ENCODE measurements at regions not wholly inside any gene's neighbourhood (a gene's known extent, or its start where the extent isn't known, plus 50 kb on each side); places are given as distances from the start of the nearest gene placed in this dataset.

GRCh38 chr6:105787747-105788146 lies 298.4 kb upstream of the PRDM1 start:
- intact Hi-C loops (cut with DNase I), result no loop called here
- ATAC-seq (no peak), DNase-seq (no peak)
- TF ChIP-seq, protein P1, sequence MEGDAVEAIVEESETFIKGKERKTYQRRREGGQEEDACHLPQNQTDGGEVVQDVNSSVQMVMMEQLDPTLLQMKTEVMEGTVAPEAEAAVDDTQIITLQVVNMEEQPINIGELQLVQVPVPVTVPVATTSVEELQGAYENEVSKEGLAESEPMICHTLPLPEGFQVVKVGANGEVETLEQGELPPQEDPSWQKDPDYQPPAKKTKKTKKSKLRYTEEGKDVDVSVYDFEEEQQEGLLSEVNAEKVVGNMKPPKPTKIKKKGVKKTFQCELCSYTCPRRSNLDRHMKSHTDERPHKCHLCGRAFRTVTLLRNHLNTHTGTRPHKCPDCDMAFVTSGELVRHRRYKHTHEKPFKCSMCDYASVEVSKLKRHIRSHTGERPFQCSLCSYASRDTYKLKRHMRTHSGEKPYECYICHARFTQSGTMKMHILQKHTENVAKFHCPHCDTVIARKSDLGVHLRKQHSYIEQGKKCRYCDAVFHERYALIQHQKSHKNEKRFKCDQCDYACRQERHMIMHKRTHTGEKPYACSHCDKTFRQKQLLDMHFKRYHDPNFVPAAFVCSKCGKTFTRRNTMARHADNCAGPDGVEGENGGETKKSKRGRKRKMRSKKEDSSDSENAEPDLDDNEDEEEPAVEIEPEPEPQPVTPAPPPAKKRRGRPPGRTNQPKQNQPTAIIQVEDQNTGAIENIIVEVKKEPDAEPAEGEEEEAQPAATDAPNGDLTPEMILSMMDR (IDR thresholded peaks at IDR 0.05), result no peak
- Histone ChIP-seq H3K9me3 (no peaks in the 10 kb centered on the region), H3K4me1 (no peaks in the 10 kb centered on the region), H3K27me3 (ENCODE audit: insufficient read depth in 3 of 3, low read length in 2 of 3) (no peaks in the 10 kb centered on the region), H3K4me3 (no peak overlapping the region), H3K27ac (no peak overlapping the region), H3K36me3 (ENCODE audit: insufficient read depth in 1 of 2, low read depth in 1 of 2) (no peaks in the 10 kb centered on the region)
- WGBS, 3 donors, result 91 to 98% (median 95%) methylated on average over 5 of the region's 5 CpGs

- no peak overlapping the region for H3K27ac ChIP-seq
- ATAC-seq (no peak), DNase-seq (no peak)
- H3K36me3 ChIP-seq (ENCODE audit: insufficient read depth in 1 of 2, low read depth in 1 of 2), result no peaks in the 10 kb centered on the region
- TF ChIP-seq, protein P1 (IDR thresholded peaks at IDR 0.05), result no peak
- no peaks in the 10 kb centered on the region for H3K4me1 ChIP-seq
- 94 to 97% (median 95%) methylated on average over 10 of the region's 10 CpGs for WGBS, 3 donors
- no peak overlapping the region for H3K4me3 ChIP-seq
- intact Hi-C loops (cut with DNase I), result no loop called here
- no peaks in the 10 kb centered on the region for H3K9me3 ChIP-seq
- no peaks in the 10 kb centered on the region for H3K27me3 ChIP-seq (ENCODE audit: insufficient read depth in 3 of 3, low read length in 2 of 3)
These were observed 299.1 kb upstream of the PRDM1 start for GRCh38 chr6:105786890-105787655.

DNA sequence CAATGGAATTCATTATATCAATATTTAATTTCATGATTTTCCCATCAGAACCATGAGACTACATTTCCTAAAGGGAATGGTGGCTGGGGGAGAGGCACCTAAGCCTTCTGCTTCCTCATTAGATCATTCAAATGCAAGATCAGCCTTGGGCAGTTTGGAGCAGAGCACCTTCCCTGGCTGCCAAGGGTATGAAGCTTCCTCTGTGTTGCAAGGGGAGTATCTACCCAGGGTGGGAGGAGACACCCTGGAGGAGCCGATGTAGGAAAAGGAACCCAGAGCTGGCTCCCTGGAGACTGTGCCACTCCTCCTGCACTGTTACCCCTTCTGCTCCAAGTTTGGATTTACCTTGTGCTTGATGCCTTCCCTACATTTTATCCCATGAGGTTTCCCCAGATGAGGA lies 299.7 kb upstream of the PRDM1 start:
- TF ChIP-seq, protein P1 (IDR thresholded peaks at IDR 0.05), result no peak
- no peak overlapping the region for H3K4me3 ChIP-seq
- H3K36me3 ChIP-seq (ENCODE audit: insufficient read depth in 1 of 2, low read depth in 1 of 2), result no peaks in the 10 kb centered on the region
- H3K27me3 ChIP-seq (ENCODE audit: insufficient read depth in 3 of 3, low read length in 2 of 3), result no peaks in the 10 kb centered on the region
- ATAC-seq (no peak), DNase-seq (no peak)
- H3K9me3 ChIP-seq, result no peaks in the 10 kb centered on the region
- intact Hi-C loops (cut with DNase I), result no loop called here
- WGBS, 3 donors, result 75 to 92% (median 76%) methylated on average over 1 of the region's 1 CpG
- no peaks in the 10 kb centered on the region for H3K4me1 ChIP-seq
- H3K27ac ChIP-seq, result no peak overlapping the region

- H3K27ac ChIP-seq, result no peak overlapping the region
- intact Hi-C loops (cut with DNase I), result no loop called here
- no peaks in the 10 kb centered on the region for H3K9me3 ChIP-seq
- ATAC-seq, result no peak
- H3K36me3 ChIP-seq (ENCODE audit: insufficient read depth in 1 of 2, low read depth in 1 of 2), result no peaks in the 10 kb centered on the region
- TF ChIP-seq, protein P1 (IDR thresholded peaks at IDR 0.05), result no peak
- H3K4me1 ChIP-seq, result no peaks in the 10 kb centered on the region
- 73 to 78% (median 75%) methylated on average over 6 of the region's 6 CpGs for WGBS, 3 donors
- no peaks in the 10 kb centered on the region for H3K27me3 ChIP-seq (ENCODE audit: insufficient read depth in 3 of 3, low read length in 2 of 3)
- no peak overlapping the region for H3K4me3 ChIP-seq
- DNase-seq, result no peak
These were observed 300.9 kb upstream of the PRDM1 start for GRCh38 chr6:105785066-105785811.

Measured in psoas muscle (tissue), 7 donors.